NCI-H82 treated with DMSO at 0.1 percent for 48 hours (cell line): ENCODE measurements at regions not wholly inside any gene's neighbourhood (a gene's known extent, or its start where the extent isn't known, plus 50 kb on each side); places are given as distances from the start of the nearest gene placed in this dataset.

Source experiments
- DNase-seq: peaks from one replicate; lab custom pipeline; 2025; ENCODE audit not compliant: unreplicated experiment; lab: John Stamatoyannopoulos, UW

DNA sequence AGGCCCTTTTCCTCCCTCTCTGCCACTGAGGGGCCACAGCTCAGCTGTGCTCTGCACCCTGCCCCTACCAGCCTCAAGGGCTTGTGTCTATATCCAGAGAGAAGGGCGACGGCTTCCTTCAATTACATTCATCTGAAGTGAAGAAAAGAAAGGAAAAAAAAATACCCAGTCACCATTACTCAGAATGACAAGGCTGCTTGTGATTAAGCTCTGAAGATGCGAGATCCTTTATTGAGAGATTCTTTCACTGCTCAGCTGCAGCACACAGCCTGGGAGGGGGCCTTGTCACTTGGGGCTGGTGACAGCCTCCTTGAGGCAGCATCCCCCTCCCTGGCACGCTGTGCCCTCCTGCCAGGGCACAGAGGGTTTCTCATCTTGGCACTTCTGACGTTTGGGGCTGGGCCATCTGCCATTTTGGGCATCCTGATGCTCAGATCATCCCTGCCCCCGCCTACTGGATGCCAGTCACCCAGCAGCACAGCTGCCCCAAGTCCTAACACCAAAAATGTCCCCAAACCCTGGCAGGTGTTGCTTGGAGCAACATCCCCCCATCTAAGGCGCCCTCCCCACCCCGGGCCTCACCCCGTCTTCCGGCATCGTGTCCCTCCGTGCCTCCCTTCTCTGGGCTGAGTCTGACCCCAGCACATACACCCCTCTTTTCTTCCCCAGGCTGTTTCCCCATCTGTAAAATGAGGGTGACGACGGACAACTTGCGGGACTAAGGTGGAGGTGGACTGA is 1394.7 kb downstream of the BRD1 start:
- no peak for DNase-seq

- no peak for DNase-seq
Measured at GRCh38 chr22:48431536-48432315, 1395.9 kb downstream of the BRD1 start.

DNA sequence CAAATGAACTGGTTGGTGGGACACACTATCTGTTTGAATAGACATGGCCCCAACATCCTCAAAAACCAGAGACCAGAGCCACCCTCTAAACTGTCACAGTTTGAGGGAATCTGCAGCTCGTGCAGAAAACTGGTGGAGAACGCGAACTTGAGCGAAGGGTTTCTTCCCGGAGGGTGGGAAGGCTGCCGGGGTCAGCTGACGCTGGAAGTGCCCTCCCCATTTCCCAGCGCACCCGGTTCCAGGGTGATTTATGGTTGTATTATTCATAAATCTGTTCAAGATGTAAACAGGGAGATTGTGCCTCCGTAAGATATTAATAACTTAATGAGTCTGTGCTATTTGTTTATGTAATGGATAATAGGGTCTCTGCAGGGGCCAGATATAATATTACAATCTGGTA is 1396.7 kb downstream of the BRD1 start:
- no peak for DNase-seq

DNA sequence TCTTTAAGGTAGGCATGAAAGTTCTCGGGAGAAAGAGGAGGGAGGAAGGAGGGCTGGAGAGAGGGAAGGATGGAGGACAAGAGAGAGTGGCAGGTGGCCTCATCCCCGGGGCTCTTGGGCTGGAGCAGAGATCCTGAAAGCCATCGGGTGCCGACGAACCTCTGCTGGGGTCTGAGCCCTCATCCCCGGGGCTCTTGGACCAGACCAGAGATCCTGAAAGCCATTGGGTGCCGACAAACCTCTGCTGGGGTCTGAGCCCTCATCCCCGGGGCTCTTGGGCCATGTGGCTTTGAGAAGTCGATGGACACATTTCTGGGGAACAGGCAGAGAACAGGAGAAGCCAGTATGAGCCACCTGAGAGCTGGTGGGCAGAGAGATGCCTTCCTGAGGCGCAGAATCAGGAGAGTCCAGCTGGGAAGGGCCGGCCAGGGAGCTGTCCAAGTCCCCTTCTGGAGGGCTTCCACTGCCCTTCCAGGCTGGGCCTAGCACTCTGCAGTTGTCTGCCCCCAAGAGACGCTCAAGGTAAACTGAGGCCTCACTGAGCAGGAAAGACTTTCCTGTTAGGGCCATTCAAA is 1398.1 kb downstream of the BRD1 start:
- DNase-seq, result no peak

GRCh38 chr22:48428631-48429371 is 1398.9 kb downstream of the BRD1 start:
- DNase-seq, result no peak

DNA sequence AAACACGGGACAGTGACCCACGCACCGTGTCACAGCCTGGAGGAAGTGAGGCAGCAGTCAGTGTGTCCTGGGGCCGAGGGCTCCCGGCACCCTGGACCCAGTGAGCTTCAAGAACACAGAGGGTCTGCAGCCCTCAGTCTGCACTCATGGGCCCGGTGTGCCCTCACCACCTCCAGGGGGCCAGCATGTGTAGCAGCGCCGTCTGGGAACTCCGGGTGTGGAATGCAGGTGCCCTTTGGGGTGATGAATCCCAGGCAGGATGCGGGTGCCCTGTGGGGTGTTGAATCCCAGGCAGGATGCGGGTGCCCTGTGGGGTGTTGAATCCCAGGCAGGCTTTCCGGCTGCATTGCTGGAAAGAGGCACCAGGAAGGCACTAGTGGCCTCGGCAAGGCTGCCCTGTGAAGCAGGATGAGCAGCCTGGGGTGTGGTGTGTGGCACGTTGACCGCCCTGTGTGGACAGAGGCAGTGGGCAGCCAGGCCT is 1399.9 kb downstream of the BRD1 start:
- no peak for DNase-seq

DNA sequence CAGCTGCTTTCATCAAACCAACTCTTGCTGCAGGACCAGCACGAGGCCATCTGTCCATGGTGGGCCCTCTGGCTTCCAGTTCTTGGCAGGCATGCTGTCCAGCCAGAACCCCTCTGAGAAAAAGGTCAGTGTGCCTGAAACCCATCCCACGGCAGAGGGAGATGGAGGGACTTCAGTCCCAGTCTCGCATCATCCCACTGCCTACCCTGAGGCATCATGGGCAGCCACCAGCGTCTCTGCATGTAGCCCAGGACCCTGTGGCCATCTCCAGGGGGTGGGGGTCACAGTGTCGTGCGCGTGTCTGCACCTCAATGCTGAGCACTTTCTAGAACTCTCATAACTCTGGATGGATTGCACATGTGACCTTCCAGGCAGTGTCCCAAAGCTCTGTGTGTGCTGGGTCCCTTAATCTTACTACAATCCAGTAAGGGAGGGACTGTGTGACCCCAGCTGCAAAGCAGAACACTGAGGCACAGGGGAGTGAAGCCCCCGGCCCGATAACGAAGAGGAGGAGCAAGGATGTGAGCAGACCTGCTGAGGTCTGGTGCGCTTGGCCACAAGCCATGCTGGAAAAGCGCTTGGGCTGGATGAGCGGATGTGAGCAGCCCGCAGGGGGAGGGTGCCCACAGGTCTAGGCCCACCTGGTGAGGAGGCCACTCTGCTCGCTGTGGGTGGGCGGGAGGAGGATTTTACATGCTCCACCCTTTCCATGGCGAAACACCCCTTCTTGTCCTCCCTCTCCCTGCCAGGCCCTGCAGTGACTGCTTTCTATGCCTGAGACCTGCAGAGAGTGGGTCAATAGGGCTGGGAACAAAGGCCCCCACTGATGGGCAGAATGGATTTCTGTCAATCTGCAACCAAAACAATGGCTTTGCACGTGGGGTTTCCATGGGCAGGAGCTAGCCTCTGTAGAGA is 1401.0 kb downstream of the BRD1 start:
- no peak for DNase-seq

GRCh38 chr22:48425641-48426040 is 1402.0 kb downstream of the BRD1 start:
- no peak for DNase-seq

GRCh38 chr22:48425091-48425506 is 1402.6 kb downstream of the BRD1 start:
- no peak for DNase-seq

GRCh38 chr22:48424661-48425060 is 1403.0 kb downstream of the BRD1 start:
- no peak for DNase-seq

GRCh38 chr22:48424201-48424627 is 1403.5 kb downstream of the BRD1 start:
- DNase-seq, result no peak

DNA sequence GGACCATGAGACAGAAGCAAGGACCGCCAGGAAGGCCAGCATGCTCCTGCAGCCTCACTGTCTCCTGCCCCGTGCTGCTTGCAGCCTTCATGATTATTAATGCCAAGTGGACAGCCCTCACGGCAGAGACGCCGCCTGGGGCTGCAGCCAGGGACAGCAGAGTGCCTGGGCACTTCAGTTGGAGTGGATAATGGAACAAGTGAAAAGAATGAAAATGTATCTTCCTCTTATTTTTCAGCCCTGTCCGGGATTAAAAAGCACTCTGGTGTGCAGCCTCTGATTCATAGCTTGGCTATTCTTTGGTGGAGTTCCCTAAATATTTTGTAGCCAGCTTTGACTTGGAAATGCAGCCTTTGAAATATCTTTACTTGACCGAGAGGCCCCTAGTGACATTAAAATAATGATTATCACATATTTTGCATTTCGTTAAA is 1404.2 kb downstream of the BRD1 start:
- no peak for DNase-seq

GRCh38 chr22:48422900-48423480 is 1404.7 kb downstream of the BRD1 start:
- DNase-seq, result no peak

- DNase-seq, result no peak
Measured at GRCh38 chr22:48418831-48419230, 1408.8 kb downstream of the BRD1 start.

GRCh38 chr22:48417225-48418070 is 1410.2 kb downstream of the BRD1 start:
- DNase-seq, result no peak

DNA sequence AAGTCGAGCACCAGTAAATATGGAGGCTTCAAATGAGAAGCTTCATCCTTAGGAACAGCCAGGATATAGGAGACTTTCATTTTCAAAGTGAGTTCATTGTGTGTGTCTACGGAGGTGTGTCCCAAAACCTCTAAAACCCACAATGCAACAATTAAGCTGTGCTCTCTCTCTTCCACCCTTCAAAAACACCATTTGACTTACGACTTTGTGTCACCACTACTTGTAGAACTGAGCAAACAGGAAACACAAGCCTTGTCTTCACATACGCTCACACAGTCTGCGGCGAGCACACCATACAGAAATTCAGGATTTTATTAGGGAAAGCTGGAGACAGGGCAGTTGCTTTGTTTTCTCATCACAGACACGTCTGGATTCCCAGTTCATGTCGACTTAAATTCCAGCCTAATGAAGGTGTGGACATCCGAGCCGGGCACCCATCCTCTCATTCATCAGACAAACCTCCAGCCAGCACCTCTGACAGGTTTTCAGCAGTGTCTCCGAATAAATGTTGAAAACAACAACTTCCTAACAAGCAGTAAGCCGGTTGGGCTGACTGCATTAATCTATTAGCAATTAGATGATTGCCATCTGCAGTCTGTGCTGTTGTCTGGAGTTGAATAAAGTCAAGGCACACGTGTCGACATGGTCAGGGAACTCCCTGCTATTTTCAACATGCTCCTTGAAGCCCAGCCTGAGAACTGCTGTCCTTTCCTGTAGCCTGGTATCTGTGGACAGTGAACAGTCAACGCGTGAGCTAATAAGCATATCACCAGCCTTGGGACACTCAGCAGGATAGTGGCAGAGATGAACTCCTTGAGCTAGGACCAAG is 1411.1 kb downstream of the BRD1 start:
- no peak for DNase-seq

- no peak for DNase-seq
Measured at GRCh38 chr22:48415520-48415919, 1412.2 kb downstream of the BRD1 start.

GRCh38 chr22:48414651-48415050 is 1413.0 kb downstream of the BRD1 start:
- no peak for DNase-seq
